Cardiac fibroblast (primary cell): ENCODE measurements at regions not wholly inside any gene's neighbourhood (a gene's known extent, or its start where the extent isn't known, plus 50 kb on each side); places are given as distances from the start of the nearest gene placed in this dataset.

Experiments used
- DNase-seq, 2 donors: peaks; one replicate each; pipeline versions ENCODE4 v3.0.0 to v3.0.0-alpha.2; 2010; ENCODE audit warnings: low read depth in 2 of 2
- H3K4me3 ChIP-seq, 2 donors: replicated peaks in 1 of 2; 1 replicate in 1 of 2; 2 replicates in 1 of 2; pipeline ENCODE4 v1.5.1; 2011; ENCODE audit warnings: low read depth in 2 of 2, low read length in 2 of 2, mild to moderate bottlenecking in 2 of 2, moderate library complexity in 1 of 2
- CTCF ChIP-seq: IDR thresholded peaks from one replicate; pipeline ENCODE4 v1.5.1; 2011; ENCODE audit warnings: low read depth, mild to moderate bottlenecking, low read length, inconsistent platforms

- no peak for TF ChIP-seq CTCF
- H3K4me3 ChIP-seq = no peak overlapping the region
- no peak for DNase-seq
These were observed 228.4 kb downstream of the SPANXN1 start for GRCh38 chrX:145475725-145476124.

GRCh38 chrX:145484740-145485139, 237.4 kb downstream of the SPANXN1 start:
- no peak for DNase-seq
- no peak for TF ChIP-seq CTCF
- no peak overlapping the region for H3K4me3 ChIP-seq

- no peak for TF ChIP-seq CTCF
- no peak overlapping the region for H3K4me3 ChIP-seq
- DNase-seq = no peak
These were observed 255.4 kb downstream of the SPANXN1 start for GRCh38 chrX:145502670-145503069.

GRCh38 chrX:145506214-145506613, 258.9 kb downstream of the SPANXN1 start:
- DNase-seq = no peak
- no peak for TF ChIP-seq CTCF
- no peak overlapping the region for H3K4me3 ChIP-seq

- TF ChIP-seq CTCF = no peak
- DNase-seq = no peak
- H3K4me3 ChIP-seq = no peak overlapping the region
These were observed 277.6 kb downstream of the SPANXN1 start for GRCh38 chrX:145524931-145525330.

- TF ChIP-seq CTCF = no peak
- H3K4me3 ChIP-seq = no peak overlapping the region
- DNase-seq = no peak
These were observed 285.0 kb downstream of the SPANXN1 start for GRCh38 chrX:145532176-145532780.

- TF ChIP-seq CTCF = no peak
- no peak overlapping the region for H3K4me3 ChIP-seq
- no peak for DNase-seq
These were observed 284.1 kb upstream of the SLITRK2 start for GRCh38 chrX:145533534-145533933.
